Mammary epithelial cell (primary cell): ENCODE measurements at regions not wholly inside any gene's neighbourhood (a gene's known extent, or its start where the extent isn't known, plus 50 kb on each side); places are given as distances from the start of the nearest gene placed in this dataset.

Source experiments
- EZH2 ChIP-seq: IDR thresholded peaks from 2 replicates; pipeline ENCODE4 v1.6.1; 2012; ENCODE audit warnings: low read length, inconsistent platforms, borderline replicate concordance
- TF ChIP-seq, protein P1 (sequence below), 2 donors: IDR thresholded peaks in 1 of 2; conservative IDR thresholded peaks in 1 of 2; 2 replicates each; pipeline ENCODE4 v1.5.1; 2011 to 2012; ENCODE audit warnings: inconsistent platforms in 2 of 2, low read length in 2 of 2, mild to moderate bottlenecking in 2 of 2, control low read depth in 1 of 2, low read depth in 1 of 2; ENCODE audit not compliant: insufficient read depth in 1 of 2; ENCODE audit errors: extremely low read depth in 1 of 2

DNA sequence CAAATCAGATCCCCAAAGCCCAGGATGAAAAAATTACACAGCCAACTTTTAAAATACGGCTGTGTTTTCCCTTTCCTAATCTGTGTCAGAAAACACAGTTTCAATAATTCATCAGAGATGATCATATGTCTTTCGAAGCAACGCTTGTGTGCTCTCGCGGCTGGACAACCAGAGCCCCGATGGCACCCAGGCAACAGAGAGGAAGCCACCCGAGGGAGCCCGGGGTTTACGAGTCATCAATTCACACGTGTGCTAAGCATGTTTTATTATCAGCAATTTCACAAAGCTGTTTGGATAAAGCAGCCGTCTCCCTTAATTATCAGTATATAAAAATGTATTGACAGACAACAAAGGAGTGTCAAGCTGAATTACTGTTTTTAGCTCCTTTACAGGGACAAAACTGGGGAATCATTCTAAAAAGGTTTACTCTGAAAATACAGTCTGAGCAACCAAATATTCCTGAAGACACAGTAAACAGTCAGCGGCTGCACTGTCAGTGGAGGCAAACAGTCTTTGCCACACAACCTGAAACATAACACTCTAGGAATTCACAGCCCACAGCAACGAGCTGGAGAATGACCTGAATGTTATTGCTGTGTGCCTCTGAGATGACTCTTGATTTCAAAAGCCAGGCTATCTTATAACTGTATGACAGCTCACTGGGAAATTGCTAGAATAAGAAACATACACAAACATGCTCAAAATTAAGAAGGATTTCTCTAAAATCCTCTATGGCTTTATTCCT lies 201.0 kb downstream of the SIPA1L2 start:
- TF ChIP-seq, protein P1, sequence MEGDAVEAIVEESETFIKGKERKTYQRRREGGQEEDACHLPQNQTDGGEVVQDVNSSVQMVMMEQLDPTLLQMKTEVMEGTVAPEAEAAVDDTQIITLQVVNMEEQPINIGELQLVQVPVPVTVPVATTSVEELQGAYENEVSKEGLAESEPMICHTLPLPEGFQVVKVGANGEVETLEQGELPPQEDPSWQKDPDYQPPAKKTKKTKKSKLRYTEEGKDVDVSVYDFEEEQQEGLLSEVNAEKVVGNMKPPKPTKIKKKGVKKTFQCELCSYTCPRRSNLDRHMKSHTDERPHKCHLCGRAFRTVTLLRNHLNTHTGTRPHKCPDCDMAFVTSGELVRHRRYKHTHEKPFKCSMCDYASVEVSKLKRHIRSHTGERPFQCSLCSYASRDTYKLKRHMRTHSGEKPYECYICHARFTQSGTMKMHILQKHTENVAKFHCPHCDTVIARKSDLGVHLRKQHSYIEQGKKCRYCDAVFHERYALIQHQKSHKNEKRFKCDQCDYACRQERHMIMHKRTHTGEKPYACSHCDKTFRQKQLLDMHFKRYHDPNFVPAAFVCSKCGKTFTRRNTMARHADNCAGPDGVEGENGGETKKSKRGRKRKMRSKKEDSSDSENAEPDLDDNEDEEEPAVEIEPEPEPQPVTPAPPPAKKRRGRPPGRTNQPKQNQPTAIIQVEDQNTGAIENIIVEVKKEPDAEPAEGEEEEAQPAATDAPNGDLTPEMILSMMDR (conservative IDR thresholded peaks at IDR 0.05 in 1 of 2, IDR thresholded peaks at IDR 0.05 in 1 of 2; ENCODE audit: extremely low read depth in 1 of 2, insufficient read depth in 1 of 2, low read depth in 1 of 2, low read length in 2 of 2) = no peak
- TF ChIP-seq EZH2 = no peak
